HFF-Myc (cell line): ENCODE measurements at regions not wholly inside any gene's neighbourhood (a gene's known extent, or its start where the extent isn't known, plus 50 kb on each side); places are given as distances from the start of the nearest gene placed in this dataset.

ENCODE experiments used
- DNase-seq: peaks from one replicate; pipeline ENCODE4 v3.0.0-alpha.2; 2011; ENCODE audit warnings: low read depth; ENCODE audit errors: extremely low read depth
- H3K4me3 ChIP-seq: replicated peaks from 2 replicates; pipeline ENCODE4 v1.5.1; 2011; ENCODE audit warnings: low read depth, mild to moderate bottlenecking, control low read depth, low read length
- CTCF ChIP-seq: IDR thresholded peaks from 2 replicates; pipeline ENCODE4 v1.5.1; 2012; ENCODE audit warnings: mild to moderate bottlenecking, low read depth, low read length, control low read depth; ENCODE audit errors: missing control alignments

GRCh38 chr18:78526923-78527711, 452.5 kb upstream of the SALL3 start:
- no peak overlapping the region for H3K4me3 ChIP-seq
- TF ChIP-seq CTCF = no peak
- DNase-seq = no peak

- no peak for TF ChIP-seq CTCF
- no peak overlapping the region for H3K4me3 ChIP-seq
- DNase-seq = no peak
Measured at GRCh38 chr18:78527984-78528383, 451.6 kb upstream of the SALL3 start.

- TF ChIP-seq CTCF = no peak
- no peak overlapping the region for H3K4me3 ChIP-seq
- DNase-seq = no peak
Measured at GRCh38 chr18:78528411-78529258, 451.0 kb upstream of the SALL3 start.

- DNase-seq = no peak
- no peak overlapping the region for H3K4me3 ChIP-seq
- TF ChIP-seq CTCF = no peak
Measured at GRCh38 chr18:78531637-78532036, 448.0 kb upstream of the SALL3 start.

DNA sequence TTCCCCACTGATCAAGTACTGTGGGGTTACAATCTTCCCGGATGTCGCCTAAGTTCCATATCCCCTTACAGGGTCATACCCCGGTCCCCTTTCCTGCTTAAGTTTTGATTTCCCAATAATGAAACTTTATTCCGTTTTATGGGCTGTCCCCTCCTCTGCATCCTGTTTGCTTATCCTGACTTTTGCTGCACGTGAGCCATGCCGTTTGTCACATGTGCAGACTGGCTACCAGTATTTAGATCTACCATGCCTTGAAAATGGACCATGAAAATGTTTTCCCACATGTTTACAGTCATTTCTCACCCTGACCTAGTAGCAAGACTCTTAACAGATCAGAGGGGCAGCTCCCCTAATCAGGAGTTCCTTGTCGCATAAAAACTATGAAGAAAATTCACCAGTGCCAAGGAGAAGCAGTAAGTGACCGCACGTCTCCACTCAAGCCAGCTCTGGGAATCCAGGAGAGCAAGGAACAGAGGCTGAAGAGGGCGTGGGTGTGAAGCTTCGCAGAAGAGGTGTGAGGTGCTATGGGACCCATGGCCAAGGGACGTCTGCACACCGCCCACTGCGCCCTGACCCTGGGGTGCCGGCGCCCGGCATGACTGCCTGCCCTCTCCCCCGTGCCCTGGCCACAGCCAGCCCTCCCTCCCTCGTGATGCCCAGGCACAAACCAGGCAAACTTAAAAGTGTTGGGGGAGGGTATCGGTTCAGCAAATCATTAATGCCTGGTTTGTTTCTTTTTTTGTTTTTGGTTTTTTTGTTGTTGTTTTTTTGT, 440.8 kb upstream of the SALL3 start:
- no peak for TF ChIP-seq CTCF
- no peak overlapping the region for H3K4me3 ChIP-seq
- no peak for DNase-seq

DNA sequence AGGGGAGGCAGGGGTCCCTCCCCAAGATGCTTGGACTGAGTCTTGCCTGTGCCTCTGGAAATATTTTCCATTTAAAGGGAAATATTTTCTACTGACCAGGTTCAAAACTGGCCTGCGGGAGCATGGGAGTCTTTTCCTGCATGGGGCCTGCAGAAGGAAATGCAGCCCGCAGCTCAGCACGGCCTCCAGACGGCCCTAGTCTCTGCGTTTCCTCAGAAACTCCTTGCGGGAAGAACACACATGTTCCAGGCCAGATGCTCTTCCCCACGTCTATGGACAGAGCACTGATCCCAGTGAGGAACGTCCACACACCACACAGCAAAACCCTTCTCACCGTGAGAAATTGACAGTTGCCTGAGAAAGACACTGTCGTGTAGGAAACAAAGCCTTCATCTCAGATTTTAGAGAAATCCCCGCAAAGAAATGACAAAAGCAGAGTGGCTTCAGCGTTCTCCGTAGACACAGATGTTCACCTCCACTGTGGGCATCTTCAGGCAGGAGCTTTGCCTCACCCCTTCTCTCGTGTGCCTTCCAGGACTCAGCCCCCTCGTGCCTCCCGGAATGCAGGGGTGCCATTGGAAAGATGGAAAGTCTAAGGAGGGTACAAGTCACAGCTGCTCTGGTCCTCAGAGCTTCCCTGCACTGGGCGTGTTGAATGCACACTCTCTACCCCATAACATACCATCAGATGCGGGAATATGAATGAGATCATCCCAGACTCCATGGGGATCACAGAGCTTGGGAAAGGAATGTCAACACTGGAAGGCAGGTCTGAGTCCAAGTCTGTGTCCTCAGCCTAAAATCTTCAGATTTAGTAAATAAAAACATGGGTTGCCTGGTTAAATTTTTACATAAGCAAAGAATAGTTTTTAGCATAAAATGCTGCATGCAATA, 438.7 kb upstream of the SALL3 start:
- H3K4me3 ChIP-seq = no peak overlapping the region
- TF ChIP-seq CTCF = no peak
- DNase-seq = no peak
